Lower leg skin (tissue), 4 donors: ENCODE measurements at regions not wholly inside any gene's neighbourhood (a gene's known extent, or its start where the extent isn't known, plus 50 kb on each side); places are given as distances from the start of the nearest gene placed in this dataset.

Source experiments
- DNase-seq, 2 donors: peaks; one replicate each; pipeline ENCODE4 v3.0.0-alpha.2; 2019; ENCODE audit warnings: low spot score in 2 of 2
- H3K4me3 ChIP-seq: fragments of 200-600 bp; sonication (generic); 2 replicates; pipeline ENCODE4 v1.5.1; 2017; ENCODE audit warnings: mild to moderate bottlenecking, low read depth; ENCODE audit not compliant: poor library complexity, severe bottlenecking
- POLR2A ChIP-seq, 2 donors: fragments of 450-650 bp; IDR thresholded peaks; one replicate each; pipeline ENCODE4 v1.6.1; 2016 to 2017; ENCODE audit warnings: antibody characterized with exemption in 2 of 2, mild to moderate bottlenecking in 1 of 2, moderate library complexity in 1 of 2
- WGBS, 2 donors: methylation state at CpG; one replicate each; pipeline ENCODE4 v1.1.5; 2018; 5-methylcytosine and 5-hydroxymethylcytosine counted together
- intact Hi-C: fragments of 100-400 bp; cut with DNase I; formaldehyde crosslinking; loops from one replicate; pipeline ENCODE4 v1.15.0; 2023; ENCODE audit warnings: low total_unique reads
- TF ChIP-seq, protein P1 (sequence below), 3 donors: fragments of 450-650 bp; IDR thresholded peaks; one replicate each; pipeline ENCODE4 v1.5.1; 2016; ENCODE audit warnings: antibody characterized with exemption in 3 of 3, mild to moderate bottlenecking in 3 of 3, moderate library complexity in 2 of 3

DNA sequence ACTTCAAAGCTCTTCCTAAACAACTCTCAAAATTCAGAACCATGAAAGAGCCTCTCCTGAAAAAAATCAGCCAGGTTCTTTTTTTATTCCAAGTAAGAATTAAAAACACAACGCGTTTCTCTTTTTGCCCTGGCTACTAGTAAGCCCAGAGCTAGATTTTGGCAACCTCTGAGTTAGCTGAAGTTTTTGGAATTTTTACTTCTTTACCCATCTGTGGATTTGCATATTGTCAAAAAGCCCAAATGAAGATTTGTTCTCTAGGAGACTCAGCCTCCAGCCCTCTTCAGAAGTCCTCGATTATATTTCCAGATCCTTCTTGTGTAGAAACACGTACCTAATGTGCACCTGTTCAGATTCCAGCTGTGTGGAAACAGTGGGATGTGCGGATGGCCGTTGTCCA, 517.9 kb downstream of the TBC1D22A start:
- no peak for DNase-seq
- H3K4me3 ChIP-seq: no peak overlapping the region
- TF ChIP-seq, protein P1, sequence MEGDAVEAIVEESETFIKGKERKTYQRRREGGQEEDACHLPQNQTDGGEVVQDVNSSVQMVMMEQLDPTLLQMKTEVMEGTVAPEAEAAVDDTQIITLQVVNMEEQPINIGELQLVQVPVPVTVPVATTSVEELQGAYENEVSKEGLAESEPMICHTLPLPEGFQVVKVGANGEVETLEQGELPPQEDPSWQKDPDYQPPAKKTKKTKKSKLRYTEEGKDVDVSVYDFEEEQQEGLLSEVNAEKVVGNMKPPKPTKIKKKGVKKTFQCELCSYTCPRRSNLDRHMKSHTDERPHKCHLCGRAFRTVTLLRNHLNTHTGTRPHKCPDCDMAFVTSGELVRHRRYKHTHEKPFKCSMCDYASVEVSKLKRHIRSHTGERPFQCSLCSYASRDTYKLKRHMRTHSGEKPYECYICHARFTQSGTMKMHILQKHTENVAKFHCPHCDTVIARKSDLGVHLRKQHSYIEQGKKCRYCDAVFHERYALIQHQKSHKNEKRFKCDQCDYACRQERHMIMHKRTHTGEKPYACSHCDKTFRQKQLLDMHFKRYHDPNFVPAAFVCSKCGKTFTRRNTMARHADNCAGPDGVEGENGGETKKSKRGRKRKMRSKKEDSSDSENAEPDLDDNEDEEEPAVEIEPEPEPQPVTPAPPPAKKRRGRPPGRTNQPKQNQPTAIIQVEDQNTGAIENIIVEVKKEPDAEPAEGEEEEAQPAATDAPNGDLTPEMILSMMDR (IDR thresholded peaks at IDR 0.05): no peak
- TF ChIP-seq POLR2A (IDR thresholded peaks at IDR 0.05): no peak
- WGBS, 2 donors: 64 to 69% methylated on average over 6 of the region's 6 CpGs
- intact Hi-C loops: no loop called here

DNA sequence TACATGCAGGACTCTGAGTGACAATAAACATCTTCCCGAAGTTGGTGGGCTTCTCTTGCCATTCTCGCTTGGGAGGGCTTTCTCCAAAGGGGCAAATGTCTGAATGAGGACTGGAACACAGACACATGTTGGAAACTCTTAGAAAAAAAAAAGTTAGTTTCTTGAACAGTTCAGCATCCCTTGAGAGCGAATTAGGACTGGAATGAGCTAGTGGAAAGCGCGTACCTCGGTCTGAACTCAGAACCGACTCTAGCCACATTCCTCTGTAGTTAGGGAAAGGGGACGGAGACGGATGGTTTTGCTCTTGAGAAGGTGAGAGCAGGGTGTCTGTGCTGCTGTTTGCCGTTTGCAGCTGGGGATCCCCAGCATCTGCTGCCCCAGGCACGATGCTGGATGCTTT, 517.3 kb downstream of the TBC1D22A start:
- no peak overlapping the region for H3K4me3 ChIP-seq
- no peak for TF ChIP-seq POLR2A (IDR thresholded peaks at IDR 0.05)
- TF ChIP-seq, protein P1 (IDR thresholded peaks at IDR 0.05): no peak
- WGBS, 2 donors: 63 to 64% methylated on average over 11 of the region's 11 CpGs
- intact Hi-C loops: no loop called here
- DNase-seq: no peak

DNA sequence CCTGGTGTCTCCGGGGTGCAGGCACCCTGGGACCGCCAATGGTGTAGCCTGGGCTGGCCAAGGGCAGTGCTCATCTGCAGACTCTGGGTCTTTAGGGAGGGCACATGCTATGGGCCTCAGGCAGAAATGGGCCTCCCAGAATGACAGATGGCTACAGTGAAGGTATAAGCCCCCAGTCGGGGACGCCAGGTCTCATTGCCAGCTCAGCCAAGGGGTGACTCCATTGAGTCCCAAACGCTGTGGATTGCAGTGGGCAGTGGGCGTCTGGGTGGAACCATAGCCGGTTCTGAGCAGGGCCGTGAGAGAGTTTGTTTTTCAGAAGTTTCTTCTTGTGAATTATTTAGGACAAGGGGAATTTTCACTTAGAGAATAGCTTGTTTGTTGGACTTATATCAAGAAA, 516.9 kb downstream of the TBC1D22A start:
- H3K4me3 ChIP-seq: no peak overlapping the region
- WGBS, 2 donors: 83 to 85% methylated on average over 8 of the region's 8 CpGs
- no peak for DNase-seq
- no peak for TF ChIP-seq POLR2A (IDR thresholded peaks at IDR 0.05)
- intact Hi-C loops: no loop called here

DNA sequence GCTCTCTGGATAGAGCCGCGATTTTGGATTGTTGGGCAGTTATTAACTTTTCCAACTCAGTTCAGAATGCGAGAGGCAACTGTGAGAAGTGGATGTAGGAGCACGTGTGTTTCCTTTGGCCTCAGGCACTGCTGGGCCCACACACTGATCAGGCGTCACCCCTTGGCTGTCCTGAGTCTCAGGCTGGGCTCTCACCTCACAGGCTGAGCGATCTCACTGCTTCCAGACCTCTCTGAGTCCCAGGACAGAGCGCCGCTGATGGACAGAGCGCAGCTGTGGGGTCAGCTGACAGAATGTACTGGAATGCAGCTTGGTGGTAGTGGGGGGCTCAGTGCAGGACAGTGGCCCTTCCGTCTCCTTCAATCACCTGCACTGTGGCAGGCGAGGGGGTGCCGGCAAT, 516.2 kb downstream of the TBC1D22A start:
- intact Hi-C loops: no loop called here
- DNase-seq: no peak
- H3K4me3 ChIP-seq: no peak overlapping the region
- 80 to 84% methylated on average over 12 of the region's 12 CpGs for WGBS, 2 donors
- TF ChIP-seq POLR2A (IDR thresholded peaks at IDR 0.05): no peak
- TF ChIP-seq, protein P1 (IDR thresholded peaks at IDR 0.05): no peak

DNA sequence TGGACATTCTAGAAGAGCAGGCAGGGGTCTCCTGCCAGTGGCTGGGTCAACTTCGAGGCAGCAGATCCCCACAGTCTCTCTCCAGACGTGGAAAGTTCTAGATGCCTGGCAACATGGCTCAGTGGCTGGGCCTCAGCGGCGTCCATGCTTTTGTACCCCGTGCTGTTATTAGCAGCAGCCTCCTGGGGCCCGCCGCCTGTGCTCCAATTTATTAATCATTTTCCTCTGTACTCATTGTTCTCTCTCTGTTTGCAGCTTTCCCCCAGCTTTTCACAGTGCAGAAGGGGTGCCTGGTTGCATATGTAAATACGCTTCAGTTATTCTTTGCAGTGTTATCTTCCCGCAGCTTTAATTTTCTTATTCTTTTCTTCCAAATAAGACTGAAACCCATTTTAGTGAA, 515.1 kb downstream of the TBC1D22A start:
- TF ChIP-seq, protein P1 (IDR thresholded peaks at IDR 0.05): no peak
- TF ChIP-seq POLR2A (IDR thresholded peaks at IDR 0.05): no peak
- 77 to 85% methylated on average over 9 of the region's 9 CpGs for WGBS, 2 donors
- H3K4me3 ChIP-seq: no peak overlapping the region
- no peak for DNase-seq
- intact Hi-C loops: no loop called here

DNA sequence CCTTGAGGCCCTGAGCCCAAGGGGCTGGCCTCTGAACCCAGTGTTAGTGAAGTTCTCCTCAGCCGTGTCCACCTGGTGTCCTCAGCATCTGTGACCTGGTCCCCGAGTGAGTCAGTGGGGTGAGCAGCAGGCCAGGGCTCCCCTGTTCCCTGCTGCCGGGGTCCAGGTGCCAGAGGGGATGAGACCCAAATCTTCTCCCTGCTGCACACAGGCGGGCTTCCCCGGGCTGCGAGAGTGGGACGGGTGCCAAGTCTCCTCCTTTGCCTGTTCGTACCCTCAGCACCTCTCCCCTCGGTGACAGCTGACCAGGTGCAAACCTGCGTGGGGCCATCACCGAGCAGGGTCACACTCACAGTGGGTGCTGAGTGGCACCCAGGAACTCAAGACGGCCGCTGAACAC, 514.5 kb downstream of the TBC1D22A start:
- no peak for TF ChIP-seq POLR2A (IDR thresholded peaks at IDR 0.05)
- TF ChIP-seq, protein P1 (IDR thresholded peaks at IDR 0.05): no peak
- intact Hi-C loops: no loop called here
- no peak for DNase-seq
- WGBS, 2 donors: 87 to 92% methylated on average over 12 to 13 of the region's 13 CpGs
- no peak overlapping the region for H3K4me3 ChIP-seq
